HG03469 (cell line): ENCODE measurements at regions not wholly inside any gene's neighbourhood (a gene's known extent, or its start where the extent isn't known, plus 50 kb on each side); places are given as distances from the start of the nearest gene placed in this dataset.
"Not testable (repeated sequence)": the region's sequence is repeated elsewhere in the genome, so short reads cannot be mapped to it uniquely, and the experiment has no call there.

Experiments
- ATAC-seq: cut with Tn5 transposase; IDR thresholded peaks from one replicate; pipeline ENCODE4 v1.9.1; 2021; ENCODE audit warnings: mild to moderate bottlenecking, moderate library complexity, moderate number of reproducible peaks; ENCODE audit not compliant: unreplicated experiment

DNA sequence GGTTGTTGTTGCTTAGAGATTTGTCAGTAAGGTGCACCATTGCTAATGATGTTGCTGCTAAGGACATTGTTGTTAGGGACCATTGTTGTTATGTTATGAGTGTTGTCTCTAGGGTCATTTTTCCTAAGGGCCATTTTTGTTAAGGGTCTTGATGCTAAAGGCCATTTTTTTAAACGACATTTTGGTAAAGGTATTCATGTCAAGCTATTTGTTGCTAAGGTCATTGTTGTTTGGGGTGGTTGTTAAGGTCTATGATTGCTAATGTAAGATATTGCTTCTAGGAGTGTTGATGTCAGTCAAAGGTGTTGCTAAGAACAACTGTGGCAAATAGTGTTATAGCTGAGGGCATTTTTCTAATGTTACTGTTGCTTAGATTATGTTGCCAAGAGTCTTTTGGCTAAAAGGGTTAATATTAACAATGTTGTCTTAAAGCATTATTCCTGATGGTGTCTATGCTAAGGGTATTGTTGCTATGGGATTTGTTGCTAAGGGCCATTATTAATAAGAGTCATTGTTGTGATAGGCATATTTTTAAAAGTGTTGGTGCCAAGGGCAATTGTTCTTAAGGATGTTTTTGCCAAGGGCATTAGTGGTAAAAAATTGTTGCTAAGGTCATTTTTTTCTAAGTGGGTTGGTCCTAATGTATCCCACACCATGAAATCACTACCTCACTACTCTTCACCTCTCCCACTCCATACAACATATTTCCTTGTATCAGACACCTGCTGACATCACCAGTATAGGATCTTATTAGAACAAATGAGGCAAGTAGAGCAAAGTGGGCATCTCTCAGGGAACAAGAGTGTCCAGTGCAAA, 56.2 kb downstream of the SPATA31A6 start:
- ATAC-seq = not testable (repeated sequence)

DNA sequence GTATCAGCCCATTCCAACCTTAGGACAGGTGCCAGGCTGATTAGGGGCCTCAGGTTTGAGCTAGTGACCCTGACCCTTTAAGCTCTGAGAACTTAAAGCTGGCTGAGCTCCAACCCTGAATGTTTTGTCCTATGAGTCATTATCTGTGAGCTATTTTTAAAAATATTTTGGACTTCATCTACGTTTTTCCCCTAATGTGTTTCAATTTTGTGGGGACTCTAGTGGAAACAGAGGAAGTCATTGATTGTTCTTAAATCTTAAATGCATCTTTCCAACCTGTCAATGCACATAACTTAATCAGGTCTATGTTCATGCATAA, 56.8 kb downstream of the SPATA31A6 start:
- not testable (repeated sequence) for ATAC-seq

DNA sequence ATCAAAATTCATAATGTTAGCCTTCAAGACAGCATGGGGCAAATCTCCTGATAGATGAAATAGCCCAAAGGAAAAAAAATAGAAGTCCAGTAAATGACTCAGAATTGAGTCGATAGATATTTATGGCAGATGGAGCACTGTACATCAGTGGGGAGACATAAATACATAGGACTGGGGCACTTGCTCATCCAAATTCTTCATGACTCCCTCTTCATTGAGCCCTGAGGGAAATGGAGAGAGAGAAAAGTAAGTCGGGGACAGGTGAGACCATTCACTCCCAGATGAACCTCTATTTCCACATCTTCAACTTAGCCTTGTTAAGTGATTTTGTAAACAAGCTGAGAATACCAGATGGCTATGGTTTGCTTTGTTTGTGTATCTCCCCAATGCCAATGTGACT, 59.8 kb downstream of the SPATA31A6 start:
- ATAC-seq = not testable (repeated sequence)

DNA sequence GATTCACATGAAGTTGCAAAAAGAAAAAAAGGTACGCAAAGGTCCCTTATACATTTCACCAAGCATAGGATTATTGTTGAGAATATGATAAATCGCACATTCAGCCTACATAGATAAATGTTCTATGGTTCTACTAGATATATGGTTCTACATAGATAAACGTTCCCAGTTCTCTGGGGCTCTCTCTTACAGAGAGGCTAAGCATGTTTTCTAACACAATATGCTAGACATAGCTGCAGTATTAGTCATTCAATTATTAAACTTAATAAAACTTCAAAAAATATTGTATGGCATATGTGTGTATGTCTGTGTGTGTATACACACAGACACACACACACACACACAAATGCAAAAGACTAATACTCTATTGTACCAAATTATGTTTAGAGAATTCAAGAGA, 60.4 kb downstream of the SPATA31A6 start:
- ATAC-seq = not testable (repeated sequence)

DNA sequence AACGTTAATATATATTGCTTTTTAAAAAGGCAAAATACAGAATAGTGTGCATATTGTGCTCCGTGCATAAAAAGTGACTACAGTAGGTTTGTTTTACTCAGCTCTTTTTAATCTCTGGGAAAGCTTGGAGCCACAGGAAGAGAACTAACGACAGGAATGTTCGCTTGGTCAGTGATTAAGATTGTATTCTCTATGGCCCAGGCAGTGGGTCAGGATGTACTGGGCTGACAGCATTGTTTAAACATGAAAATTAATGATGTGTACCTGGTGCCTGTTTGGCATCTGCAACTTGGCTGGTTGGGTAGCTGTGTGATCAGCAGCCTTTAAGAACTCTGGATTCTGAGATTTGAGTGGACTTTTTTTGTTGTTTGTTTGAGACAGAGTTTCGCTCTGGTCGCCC, 85.3 kb downstream of the SPATA31A6 start:
- not testable (repeated sequence) for ATAC-seq

DNA sequence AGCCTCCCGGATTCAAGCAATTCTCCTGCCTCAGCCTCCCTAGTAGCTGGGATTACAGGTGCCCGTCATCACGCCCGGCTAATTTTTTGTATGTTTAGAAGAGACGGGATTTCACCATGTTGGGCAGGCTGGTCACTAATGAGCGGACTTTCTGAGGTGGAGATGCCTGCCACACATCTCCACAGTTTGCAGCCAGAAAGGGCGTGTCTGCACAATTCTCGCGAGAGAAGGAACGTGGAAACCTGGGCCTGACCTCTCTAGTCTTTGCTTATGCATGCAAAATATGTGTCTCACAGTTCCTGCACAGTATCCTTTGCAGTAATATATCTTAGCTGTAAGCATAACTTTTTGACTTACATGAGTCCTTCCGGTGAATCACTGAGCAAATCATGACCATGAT, 85.7 kb downstream of the SPATA31A6 start:
- not testable (repeated sequence) for ATAC-seq

DNA sequence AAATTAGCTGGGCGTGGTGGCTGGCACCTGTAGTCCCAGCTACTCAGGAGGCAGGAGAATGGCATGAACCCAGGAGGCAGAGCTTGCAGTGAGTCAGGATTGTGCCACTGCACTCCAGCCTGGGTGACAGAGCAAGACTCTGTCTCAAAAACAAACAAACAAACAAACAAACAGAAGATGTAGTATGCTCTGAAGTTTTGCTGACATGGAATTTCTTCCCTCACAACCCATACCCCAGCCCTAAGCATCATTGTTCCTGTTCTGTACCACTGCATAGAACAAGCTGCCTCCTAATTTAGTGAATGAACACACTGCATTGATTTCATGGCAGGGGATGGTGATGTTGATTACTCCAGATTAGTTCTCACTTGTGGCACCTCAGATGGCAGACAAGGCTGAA, 89.7 kb downstream of the SPATA31A6 start:
- ATAC-seq = not testable (repeated sequence)

DNA sequence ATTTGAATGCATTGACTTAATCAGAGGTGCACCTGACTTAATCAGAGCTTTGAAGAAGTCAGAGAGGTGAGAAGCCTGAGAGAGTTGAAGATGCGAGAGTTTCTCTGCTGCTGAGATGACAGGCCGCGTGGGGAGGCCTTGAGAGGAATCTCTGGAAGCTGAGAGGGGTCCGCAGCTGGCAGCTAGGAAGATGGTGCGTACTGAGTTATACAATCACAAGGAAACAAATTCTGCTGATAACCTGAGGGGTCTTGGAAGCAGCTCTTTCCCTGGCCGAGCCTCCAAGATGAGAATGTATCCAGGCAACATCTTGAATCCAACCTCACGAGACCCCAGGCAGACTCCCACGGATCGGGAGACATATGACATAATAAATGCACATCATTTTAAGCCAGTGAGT, 91.7 kb downstream of the SPATA31A6 start:
- ATAC-seq = no peak

DNA sequence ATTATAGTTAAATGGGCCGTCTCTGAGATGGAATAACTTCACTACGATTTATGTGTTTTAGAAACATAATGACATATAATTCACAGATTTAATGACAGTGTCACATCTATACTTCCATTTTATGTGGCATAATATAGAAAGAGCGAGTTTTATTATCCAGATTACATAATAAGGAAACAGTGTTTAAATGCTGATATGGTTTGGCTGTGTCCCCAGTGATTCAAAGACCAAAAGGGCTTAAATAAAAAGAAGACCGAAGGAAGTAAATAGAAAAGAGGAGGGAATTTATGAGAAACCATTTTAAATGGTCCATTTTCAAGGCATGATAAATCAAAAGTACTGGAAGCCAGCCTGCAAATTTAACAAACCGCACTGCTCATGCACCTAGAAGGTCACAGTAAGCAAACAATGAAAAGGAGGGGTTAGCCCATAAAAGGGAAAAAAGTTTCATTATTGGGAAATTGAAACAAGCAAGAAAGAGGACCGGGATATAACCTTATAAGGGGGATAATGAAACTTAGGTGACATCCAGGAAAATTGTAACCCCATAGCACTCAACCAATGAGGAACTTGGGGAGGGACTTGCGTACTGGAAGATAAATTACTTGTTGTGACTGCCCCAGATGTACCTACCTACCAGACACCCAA, 99.2 kb downstream of the SPATA31A6 start:
- ATAC-seq = not testable (repeated sequence)

DNA sequence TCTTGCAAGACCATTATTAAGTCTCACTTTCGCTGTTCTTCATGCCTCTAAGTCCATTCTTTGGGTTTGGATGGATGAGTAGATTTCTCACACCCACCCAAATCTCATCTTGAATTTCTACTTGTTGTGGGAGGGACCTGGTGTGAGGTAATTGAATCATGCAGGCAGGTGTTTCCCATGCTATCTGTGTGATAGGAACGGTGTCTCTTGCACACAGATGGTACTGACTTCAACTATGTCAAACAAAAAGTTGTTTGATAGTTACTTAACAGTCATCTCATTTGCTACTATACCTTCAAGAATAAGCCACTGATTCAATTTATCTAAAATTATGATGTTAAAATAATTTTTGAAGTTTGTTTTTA, 99.7 kb downstream of the SPATA31A6 start:
- not testable (repeated sequence) for ATAC-seq

DNA sequence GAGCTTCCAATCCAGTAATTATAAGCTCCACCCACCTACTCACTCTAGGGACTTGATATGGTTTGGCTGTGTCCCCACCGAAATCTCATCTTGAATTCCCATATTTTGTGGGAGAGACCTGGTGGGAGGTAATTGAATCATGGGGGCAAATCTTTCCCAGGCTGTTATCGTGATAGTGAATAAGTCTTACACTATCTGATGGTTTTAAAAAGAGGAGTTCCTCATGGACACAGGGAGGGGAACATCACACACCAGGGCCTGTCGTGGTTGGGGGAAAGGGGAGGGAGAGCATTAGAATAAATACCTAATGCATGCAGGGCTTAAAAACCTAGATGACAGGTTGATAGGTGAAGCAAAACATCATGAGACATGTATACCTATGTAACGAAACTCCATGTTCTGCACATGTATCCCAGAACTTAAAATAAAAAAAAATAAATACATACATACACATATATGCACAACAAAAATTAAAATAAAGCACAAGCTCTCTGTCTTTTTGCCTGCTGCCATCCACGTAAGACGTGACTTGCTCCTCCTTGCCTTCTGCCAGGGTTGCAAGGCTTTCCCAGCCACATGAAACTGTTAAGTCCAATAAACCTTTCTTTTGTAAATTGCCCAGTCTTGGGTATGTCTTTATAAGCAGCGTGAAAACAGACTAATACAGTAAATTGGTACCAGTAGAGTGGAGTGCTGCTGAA, 102.8 kb downstream of the SPATA31A6 start:
- not testable (repeated sequence) for ATAC-seq

DNA sequence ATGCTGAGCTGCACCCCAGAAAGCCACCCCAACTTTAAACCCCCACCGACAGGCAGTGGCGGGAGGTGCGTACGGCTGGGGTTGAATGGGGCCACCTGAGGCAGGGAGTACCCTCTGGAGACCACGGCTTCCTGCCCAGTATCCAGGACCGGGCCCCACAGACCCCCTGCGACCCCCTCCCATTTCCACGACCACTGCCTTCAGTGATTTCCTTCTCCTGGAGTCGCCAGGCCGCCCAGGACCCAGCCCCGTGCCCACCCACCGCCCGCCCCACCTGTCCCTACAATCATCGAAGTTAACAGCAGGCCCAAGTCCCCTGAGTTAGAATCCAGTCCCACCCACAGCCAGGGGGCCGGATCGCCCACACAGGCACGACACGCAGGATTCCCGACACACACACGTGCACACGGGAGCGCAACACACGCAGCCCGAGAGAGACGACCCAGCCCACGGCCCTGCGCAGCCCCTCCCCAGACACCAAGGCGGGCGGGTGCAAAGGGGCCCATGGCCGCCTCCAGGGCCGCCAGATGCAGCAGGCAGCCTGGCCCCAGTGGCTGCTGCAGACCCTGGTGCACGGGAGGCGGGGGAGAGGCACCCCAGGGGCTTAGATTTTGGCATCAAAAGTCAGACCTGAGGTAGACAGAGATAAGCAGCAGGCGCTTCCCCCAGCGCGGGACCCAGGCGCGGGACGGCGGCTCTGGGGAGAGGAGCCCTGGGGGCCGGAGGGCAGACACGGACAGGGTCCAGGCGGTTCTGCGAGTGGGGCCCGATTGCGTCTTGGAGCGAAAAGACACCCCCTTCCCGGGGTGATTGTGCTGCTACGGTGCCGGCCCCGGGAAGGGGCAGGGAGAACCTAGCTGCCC, 104.8 kb downstream of the SPATA31A6 start:
- not testable (repeated sequence) for ATAC-seq

DNA sequence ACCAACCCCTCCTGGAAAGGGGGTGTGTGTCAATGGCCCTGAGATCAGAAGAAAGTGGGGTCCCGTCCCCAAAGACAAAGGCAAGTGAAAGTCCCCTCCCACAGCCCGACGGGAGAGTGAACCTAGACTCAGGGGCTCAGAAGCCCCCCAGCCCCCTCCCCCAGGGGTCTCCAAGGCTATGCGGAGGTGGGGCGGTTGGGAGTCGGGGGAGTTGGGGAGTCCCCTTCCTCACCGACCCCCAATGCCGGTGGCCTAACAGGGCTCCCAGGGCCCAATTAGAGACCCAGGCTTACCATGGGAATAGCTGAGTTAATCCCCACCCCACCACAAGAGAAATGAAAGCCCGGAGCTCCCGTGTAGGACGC, 105.4 kb downstream of the SPATA31A6 start:
- not testable (repeated sequence) for ATAC-seq

DNA sequence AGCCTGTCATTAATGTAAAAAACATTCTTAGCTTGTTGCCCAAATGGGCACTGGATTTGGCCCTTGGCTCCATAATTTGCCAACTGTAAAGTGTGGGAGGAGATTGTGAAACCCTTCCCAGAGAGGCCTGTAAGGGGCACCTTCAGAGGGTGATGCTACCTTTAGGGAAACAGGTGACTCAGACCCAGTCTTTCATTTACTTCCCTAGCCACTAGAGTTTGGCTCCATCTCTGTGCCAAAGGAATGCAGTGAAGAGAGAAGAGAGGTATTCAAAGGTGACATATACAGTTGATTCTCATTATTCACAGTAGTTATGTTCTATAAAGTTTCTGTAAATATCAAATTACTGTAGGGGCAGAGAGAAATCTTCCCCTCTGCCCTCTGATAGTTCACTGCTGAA, 116.7 kb downstream of the SPATA31A6 start:
- ATAC-seq = not testable (repeated sequence)

DNA sequence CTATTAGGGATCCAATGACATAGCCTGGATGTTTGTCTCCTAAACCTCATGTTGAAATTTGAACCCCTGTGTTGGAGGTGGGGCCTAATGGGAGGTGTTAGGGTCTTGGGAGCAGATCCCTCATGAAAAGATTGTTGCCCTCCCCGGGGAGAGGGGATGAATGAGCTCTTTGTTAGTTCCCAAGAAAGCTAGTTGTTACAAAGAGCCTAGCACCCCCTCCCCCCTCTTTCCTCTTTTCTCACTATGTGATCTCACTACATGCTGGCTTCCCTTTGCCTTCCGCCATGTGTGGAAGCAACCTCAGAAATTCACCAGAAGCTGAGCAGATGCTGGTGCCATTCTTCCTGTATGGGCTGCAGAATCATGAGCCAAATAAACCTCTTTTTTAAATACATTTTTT, 123.2 kb downstream of the SPATA31A6 start:
- ATAC-seq = not testable (repeated sequence)

DNA sequence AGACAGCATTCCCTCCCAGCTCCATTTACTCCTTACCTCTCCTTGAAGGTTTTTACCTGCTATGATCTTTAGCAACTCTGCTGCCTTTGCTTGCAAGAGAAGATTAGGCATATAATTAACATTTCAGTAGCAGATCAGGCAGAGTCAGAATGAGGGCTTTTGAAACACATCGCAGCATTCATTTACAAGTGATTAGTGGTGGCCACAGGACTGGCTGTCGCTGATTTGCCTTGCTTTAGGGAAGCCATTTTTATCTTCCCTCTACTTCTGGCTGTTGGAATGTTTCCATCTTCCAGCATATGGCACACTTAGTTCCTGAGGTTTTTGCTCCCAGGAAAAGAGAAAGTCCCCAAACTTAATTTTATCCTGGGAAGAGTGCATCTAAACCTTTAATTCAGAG, 124.0 kb downstream of the SPATA31A6 start:
- ATAC-seq = not testable (repeated sequence)

DNA sequence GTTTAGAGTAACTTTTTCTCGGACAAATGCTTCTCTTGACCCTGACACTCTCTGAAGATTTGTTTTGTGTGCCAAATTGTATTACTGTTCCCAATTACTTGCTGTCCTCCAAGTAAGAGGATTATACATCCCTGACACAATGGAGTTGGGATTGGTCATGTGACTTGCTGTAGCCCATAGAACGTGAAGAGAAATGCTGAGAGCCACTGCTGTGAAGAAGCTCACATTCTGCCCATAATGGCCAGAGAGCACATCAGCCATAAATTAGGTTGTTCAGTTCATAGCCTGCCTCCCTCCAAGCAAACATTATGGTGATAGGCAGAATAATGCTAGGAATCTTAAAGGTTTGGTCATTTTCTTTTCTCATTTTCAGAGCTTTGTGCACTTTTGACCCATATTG, 127.5 kb downstream of the SPATA31A6 start:
- not testable (repeated sequence) for ATAC-seq

DNA sequence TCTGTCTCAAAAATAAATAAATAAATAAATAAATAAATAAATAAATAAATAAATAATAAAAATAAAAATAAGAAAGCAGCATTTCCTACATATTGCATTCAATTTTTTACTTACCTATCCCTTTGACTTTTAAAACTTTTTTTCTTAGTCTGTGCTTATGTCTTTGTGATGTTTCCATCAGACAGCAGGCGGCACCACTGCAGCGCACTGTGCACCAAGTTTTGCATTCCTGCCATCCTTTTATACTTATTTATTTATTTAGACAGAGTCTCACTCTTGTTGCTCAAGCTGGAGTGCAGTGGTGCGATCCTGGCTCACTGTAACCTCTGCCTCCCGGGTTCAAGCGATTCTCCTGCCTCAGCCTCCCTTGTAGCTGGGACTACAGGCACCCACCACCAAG, 132.6 kb downstream of the SPATA31A6 start:
- not testable (repeated sequence) for ATAC-seq

DNA sequence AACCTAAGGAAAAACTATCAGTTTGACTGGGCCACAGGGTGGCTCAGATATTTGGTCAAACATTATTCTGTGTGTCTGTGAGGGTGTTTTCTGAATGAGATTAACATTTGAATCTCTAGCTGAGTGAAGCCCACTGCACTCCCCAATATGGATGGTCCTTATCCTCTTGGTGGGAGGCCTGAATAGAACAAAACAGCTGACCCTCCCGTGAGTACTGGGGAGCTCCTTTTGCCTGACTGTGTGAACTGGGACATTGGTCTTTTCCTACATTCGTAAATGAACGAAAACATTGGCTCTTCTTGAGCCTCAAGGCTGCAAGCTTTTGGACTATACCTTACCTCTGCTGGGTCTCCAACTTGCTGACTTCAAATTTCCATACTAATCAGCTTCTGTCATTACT, 134.2 kb downstream of the SPATA31A6 start:
- not testable (repeated sequence) for ATAC-seq

DNA sequence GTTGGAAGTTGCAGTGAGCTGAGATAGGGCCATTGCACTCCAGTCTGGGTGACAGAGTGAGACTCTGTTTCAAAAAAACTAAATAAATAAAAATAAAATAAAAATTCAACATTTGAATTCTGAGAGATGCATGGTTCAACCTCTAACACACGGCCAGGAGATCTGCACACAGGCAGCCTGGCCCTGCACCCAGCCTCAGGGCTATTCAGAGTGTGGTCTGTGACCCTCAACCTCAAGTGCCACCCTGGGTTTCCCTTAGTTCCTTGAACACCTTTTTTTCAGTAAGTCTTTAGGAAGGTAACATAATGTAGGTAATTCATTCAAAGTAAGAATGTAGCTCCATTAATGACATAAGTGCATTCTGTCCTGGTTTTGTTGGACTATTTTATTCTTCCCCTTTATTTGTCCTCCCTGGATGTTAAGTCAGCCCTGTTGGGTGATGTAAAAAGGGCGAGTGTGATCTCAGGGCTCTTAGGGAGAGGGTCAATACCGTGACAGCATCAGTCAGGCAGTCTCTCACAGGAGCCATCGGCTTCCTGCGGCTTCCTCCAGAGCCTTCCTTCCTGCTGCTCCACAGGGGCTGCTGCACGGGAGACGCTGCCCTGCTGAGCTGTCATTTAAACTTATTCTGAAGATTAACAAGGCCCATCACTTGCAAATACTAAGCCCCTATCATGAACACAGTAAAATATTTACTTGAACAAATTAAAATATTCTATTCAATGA, 139.8 kb downstream of the SPATA31A6 start:
- ATAC-seq = not testable (repeated sequence)
